ENCODE measurements at regions not wholly inside any gene's neighbourhood (a gene's known extent, or its start where the extent isn't known, plus 50 kb on each side); places are given as distances from the start of the nearest gene placed in this dataset.

GRCh38 chr12:75850721-75851462, 180.7 kb downstream of the PHLDA1 start:
- Histone ChIP-seq H3K4me3 (no peak overlapping the region), H3K4me1 (replicated peaks) (no peaks in the 10 kb centered on the region), H3K27ac (no peak overlapping the region), H3K27me3 (replicated peaks; ENCODE audit: insufficient read depth) (no peaks in the 10 kb centered on the region), H3K36me3 (no peaks in the 10 kb centered on the region), H3K9me3 (no peaks in the 10 kb centered on the region)
- no peak for TF ChIP-seq POLR2A (IDR thresholded peaks at IDR 0.05)
- TF ChIP-seq CTCF (IDR thresholded peaks at IDR 0.05), result no peak
- TF ChIP-seq POLR2AphosphoS5 (IDR thresholded peaks at IDR 0.05), result no peak
- intact Hi-C loops (cut with DNase I), result no loop called here
- no peak for DNase-seq (ENCODE audit: low spot score)
- 56% methylated on average over 4 of the region's 4 CpGs for WGBS

GRCh38 chr12:75848961-75849360, 182.6 kb downstream of the PHLDA1 start:
- no peaks in the 10 kb centered on the region for H3K4me1 ChIP-seq (replicated peaks)

GRCh38 chr12:75848431-75848925, 183.1 kb downstream of the PHLDA1 start:
- Histone ChIP-seq H3K36me3 (no peaks in the 10 kb centered on the region), H3K4me1 (replicated peaks) (no peaks in the 10 kb centered on the region), H3K4me3 (no peak overlapping the region), H3K27me3 (replicated peaks; ENCODE audit: insufficient read depth) (no peaks in the 10 kb centered on the region), H3K27ac (no peak overlapping the region), H3K9me3 (no peaks in the 10 kb centered on the region)
- intact Hi-C loops (cut with DNase I), result no loop called here
- DNase-seq (ENCODE audit: low spot score), result no peak
- TF ChIP-seq CTCF (IDR thresholded peaks at IDR 0.05) (no peak), POLR2AphosphoS5 (IDR thresholded peaks at IDR 0.05) (no peak), POLR2A (IDR thresholded peaks at IDR 0.05) (no peak)
- WGBS, result 11% methylated on average over 7 of the region's 7 CpGs

More at GRCh38 chr12:75848961-75849360, 182.6 kb downstream of the PHLDA1 start:
- no peaks in the 10 kb centered on the region for H3K9me3 ChIP-seq
- no peak overlapping the region for H3K4me3 ChIP-seq
- H3K36me3 ChIP-seq, result no peaks in the 10 kb centered on the region
- no peak for DNase-seq (ENCODE audit: low spot score)
- no peaks in the 10 kb centered on the region for H3K27me3 ChIP-seq (replicated peaks; ENCODE audit: insufficient read depth)
- no peak overlapping the region for H3K27ac ChIP-seq
- intact Hi-C loops (cut with DNase I), result no loop called here
- TF ChIP-seq POLR2AphosphoS5 (IDR thresholded peaks at IDR 0.05) (no peak), POLR2A (IDR thresholded peaks at IDR 0.05) (no peak), CTCF (IDR thresholded peaks at IDR 0.05) (no peak)
- 92% methylated on average over 1 of the region's 1 CpG for WGBS

GRCh38 chr12:75846102-75846501, 185.5 kb downstream of the PHLDA1 start:
- Histone ChIP-seq H3K27ac (no peak overlapping the region), H3K4me3 (no peak overlapping the region), H3K4me1 (replicated peaks) (no peaks in the 10 kb centered on the region), H3K36me3 (no peaks in the 10 kb centered on the region), H3K27me3 (replicated peaks; ENCODE audit: insufficient read depth) (no peaks in the 10 kb centered on the region), H3K9me3 (no peaks in the 10 kb centered on the region)
- no peak for TF ChIP-seq CTCF (IDR thresholded peaks at IDR 0.05)
- no peak for TF ChIP-seq POLR2A (IDR thresholded peaks at IDR 0.05)
- no peak for TF ChIP-seq POLR2AphosphoS5 (IDR thresholded peaks at IDR 0.05)
- intact Hi-C loops (cut with DNase I), result no loop called here
- no peak for DNase-seq (ENCODE audit: low spot score)
- 90% methylated on average over 1 of the region's 1 CpG for WGBS

- no peaks in the 10 kb centered on the region for H3K27me3 ChIP-seq (replicated peaks; ENCODE audit: insufficient read depth)
- no peaks in the 10 kb centered on the region for H3K9me3 ChIP-seq
- 37% methylated on average over 6 of the region's 6 CpGs for WGBS
- intact Hi-C loops (cut with DNase I), result no loop called here
- DNase-seq (ENCODE audit: low spot score), result no peak
- no peaks in the 10 kb centered on the region for H3K4me1 ChIP-seq (replicated peaks)
- H3K27ac ChIP-seq, result no peak overlapping the region
- TF ChIP-seq POLR2AphosphoS5 (IDR thresholded peaks at IDR 0.05) (no peak), CTCF (IDR thresholded peaks at IDR 0.05) (no peak), POLR2A (IDR thresholded peaks at IDR 0.05) (no peak)
- H3K36me3 ChIP-seq, result no peaks in the 10 kb centered on the region
- no peak overlapping the region for H3K4me3 ChIP-seq
Measured at GRCh38 chr12:75844985-75845384, 186.6 kb downstream of the PHLDA1 start.

All from prostate gland (tissue), 2 donors.